RWPE1 (cell line): ENCODE measurements at regions not wholly inside any gene's neighbourhood (a gene's known extent, or its start where the extent isn't known, plus 50 kb on each side); places are given as distances from the start of the nearest gene placed in this dataset.
"Not testable (repeated sequence)": the region's sequence is repeated elsewhere in the genome, so short reads cannot be mapped to it uniquely, and the experiment has no call there.

Source experiments
- CTCF ChIA-PET: fragments of 350-600 bp; sonication (Branson Sonifier 250); formaldehyde crosslinking; extraction: SDS; loops from one replicate; lab custom pipeline; 2021; lab: Yijun Ruan, JAX
- POLR2A ChIA-PET: fragments of 400-600 bp; formaldehyde crosslinking; extraction: SDS; loops from one replicate; lab custom pipeline; 2020; ENCODE audit warnings: antibody characterized with exemption; ENCODE audit not compliant: low non-redundant PET; lab: Yijun Ruan, JAX
- DNase-seq: peaks from one replicate; pipeline ENCODE4 v3.0.0; 2012; ENCODE audit warnings: low spot score
- H3K27ac ChIP-seq: fragments of 450-650 bp; 2 replicates; pipeline ENCODE4 v1.5.1; 2017
- TF ChIP-seq, protein P1 (sequence below): fragments of 450-650 bp; conservative IDR thresholded peaks from 2 replicates; pipeline ENCODE4 v1.5.1; 2017; ENCODE audit warnings: low read depth, mild to moderate bottlenecking

DNA sequence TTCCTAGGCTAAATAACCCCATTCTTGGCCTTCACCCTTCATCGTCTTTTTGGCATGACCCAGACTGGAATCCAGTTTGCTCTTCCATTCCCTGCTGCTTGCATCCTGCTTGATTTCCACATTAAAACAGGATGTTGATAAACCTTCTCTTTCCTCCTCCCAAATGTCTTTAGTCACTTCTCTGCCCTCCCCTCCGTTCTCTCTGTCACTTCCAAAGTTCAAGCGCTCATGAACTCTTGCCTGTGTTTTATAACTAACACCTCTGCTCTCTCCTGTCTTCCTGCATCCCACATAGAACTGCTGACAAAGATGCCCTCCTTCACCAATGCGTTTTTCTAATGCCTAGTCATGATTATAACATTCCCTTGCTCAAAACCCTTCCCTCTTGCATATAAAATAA is 65.6 kb upstream of the SLC44A3 start:
- POLR2A ChIA-PET = interaction anchor here (0.7 kb wide), 1 partner anchor 16 kb away, joined by 3 read pairs; no protein-coding TSS in a partner anchor

DNA sequence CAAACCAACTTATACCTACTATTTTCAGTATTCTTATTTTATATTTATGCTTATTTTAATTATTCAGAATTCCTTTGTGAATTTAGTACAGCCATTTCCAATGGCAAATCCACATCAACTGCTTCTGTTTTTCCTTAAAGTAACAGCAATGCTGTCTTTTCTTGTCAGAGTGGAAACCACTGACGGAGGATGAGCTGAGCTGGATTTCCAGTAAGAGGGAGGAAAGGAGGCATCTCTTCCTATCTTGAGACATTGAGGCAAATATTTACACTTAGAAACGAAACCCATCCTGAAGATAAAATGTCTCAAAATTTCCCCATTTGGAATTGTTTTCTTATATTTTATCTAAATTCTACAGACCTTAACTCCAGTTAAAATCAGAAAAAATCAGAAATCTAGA is 66.1 kb upstream of the SLC44A3 start:
- DNase-seq = no peak
- ChIA-PET CTCF (no interaction called here), POLR2A (interaction anchor here (0.7 kb wide), 1 partner anchor 17 kb away, joined by 3 read pairs; no protein-coding TSS in a partner anchor)
- H3K27ac ChIP-seq = no peak overlapping the region
- TF ChIP-seq, protein P1, sequence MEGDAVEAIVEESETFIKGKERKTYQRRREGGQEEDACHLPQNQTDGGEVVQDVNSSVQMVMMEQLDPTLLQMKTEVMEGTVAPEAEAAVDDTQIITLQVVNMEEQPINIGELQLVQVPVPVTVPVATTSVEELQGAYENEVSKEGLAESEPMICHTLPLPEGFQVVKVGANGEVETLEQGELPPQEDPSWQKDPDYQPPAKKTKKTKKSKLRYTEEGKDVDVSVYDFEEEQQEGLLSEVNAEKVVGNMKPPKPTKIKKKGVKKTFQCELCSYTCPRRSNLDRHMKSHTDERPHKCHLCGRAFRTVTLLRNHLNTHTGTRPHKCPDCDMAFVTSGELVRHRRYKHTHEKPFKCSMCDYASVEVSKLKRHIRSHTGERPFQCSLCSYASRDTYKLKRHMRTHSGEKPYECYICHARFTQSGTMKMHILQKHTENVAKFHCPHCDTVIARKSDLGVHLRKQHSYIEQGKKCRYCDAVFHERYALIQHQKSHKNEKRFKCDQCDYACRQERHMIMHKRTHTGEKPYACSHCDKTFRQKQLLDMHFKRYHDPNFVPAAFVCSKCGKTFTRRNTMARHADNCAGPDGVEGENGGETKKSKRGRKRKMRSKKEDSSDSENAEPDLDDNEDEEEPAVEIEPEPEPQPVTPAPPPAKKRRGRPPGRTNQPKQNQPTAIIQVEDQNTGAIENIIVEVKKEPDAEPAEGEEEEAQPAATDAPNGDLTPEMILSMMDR = no peak

More for the DNA sequence above, 65.6 kb upstream of the SLC44A3 start:
- DNase-seq = no peak
- TF ChIP-seq, protein P1 = no peak
- CTCF ChIA-PET = no interaction called here
- H3K27ac ChIP-seq = no peak overlapping the region

DNA sequence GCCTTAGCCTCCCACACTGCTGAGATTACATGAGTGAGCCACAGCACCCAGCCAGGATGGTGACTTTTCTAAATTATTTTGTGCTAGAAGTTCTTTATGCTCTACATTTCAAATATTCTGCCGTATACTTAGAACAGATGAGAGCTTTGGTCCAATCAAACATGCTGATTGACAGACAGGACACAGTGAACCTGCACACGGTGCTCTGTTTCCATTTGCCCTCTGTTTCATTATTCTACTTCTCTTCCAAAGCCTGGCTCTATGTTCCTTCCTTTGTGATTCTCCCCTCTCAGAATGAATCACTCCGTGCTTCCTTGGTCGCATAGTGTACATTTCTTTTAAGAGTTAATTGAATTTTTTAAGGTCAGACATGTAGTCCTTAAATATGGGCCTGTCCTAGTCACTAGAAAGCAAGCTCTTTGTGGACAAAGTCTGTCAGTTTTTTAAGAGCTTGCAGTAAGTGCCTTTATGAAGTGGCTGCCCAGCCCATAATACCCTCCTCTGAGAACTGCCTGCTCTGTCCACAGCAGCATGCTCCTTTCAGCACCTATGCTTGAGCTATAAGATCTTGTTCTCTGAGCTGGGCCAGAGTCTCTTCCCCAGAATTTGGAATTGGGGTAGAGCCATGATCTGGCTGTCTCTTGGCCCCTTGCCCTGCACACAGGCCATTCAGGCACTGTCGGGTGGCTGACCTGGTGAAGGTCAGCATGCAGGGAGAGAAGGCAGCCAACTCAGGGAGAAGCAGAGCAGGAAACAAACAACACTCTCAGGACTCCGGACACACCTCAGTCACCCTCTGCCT is 66.8 kb upstream of the SLC44A3 start:
- ChIA-PET CTCF (no interaction called here), POLR2A (no interaction called here)
- TF ChIP-seq, protein P1 = no peak
- no peak overlapping the region for H3K27ac ChIP-seq
- no peak for DNase-seq

DNA sequence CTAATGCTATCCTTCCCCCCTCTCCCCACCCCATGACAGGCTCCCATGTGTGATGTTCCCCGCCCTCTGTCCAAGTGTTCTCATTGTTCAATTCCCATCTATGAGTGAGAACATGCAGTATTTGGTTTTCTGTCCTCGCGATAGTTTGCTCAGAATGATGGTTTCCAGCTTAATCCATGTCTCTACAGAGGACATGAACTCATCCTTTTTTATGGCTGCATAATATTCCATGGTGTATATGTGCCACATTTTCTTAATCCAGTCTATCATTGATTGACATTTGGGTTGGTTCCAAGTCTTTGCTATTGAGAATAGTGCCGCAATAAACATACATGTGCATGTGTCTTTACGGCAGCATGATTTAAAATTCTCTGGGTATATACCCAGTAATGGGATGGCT is 68.7 kb upstream of the SLC44A3 start:
- POLR2A ChIA-PET, DNase-seq, H3K27ac ChIP-seq, CTCF ChIA-PET: not testable (repeated sequence)

GRCh38 chr1:94746635-94747525 is 73.3 kb upstream of the SLC44A3 start:
- no peak overlapping the region for H3K27ac ChIP-seq
- TF ChIP-seq, protein P1 = no peak
- ChIA-PET POLR2A (no interaction called here), CTCF (no interaction called here)
- no peak for DNase-seq

- no peak overlapping the region for H3K27ac ChIP-seq
- no peak for DNase-seq
- CTCF ChIA-PET = no interaction called here
- TF ChIP-seq, protein P1 = no peak
- POLR2A ChIA-PET = no interaction called here
These were observed 74.4 kb upstream of the SLC44A3 start for GRCh38 chr1:94745742-94746141.
